Chondrocyte (in vitro differentiated cells): ENCODE measurements at regions not wholly inside any gene's neighbourhood (a gene's known extent, or its start where the extent isn't known, plus 50 kb on each side); places are given as distances from the start of the nearest gene placed in this dataset.

ENCODE experiments used
- DNase-seq: peaks from one replicate; pipeline ENCODE4 v3.0.0; 2021; ENCODE audit warnings: mixed read lengths, low spot score
- H3K27ac Mint-ChIP-seq: one replicate; pipeline ENCODE4 v1.8.0; 2021; ENCODE audit warnings: mild to moderate bottlenecking, moderate library complexity, mixed read lengths; ENCODE audit not compliant: unreplicated experiment
- H3K27me3 Mint-ChIP-seq: 2 replicates; pipeline ENCODE4 v1.8.0; 2021; ENCODE audit warnings: low read depth, mixed read lengths
- H3K36me3 Mint-ChIP-seq: 2 replicates; pipeline ENCODE4 v1.8.0; 2021; ENCODE audit warnings: low read depth, mixed read lengths
- H3K4me1 Mint-ChIP-seq: 2 replicates; pipeline ENCODE4 v1.8.0; 2021; ENCODE audit warnings: low read depth, mild to moderate bottlenecking, mixed read lengths
- H3K4me3 Mint-ChIP-seq: one replicate; pipeline ENCODE4 v1.8.0; 2021; ENCODE audit warnings: mild to moderate bottlenecking, moderate library complexity, mixed read lengths; ENCODE audit not compliant: unreplicated experiment
- H3K9me3 Mint-ChIP-seq: 2 replicates; pipeline ENCODE4 v1.8.0; 2021; ENCODE audit warnings: low read depth, mixed read lengths
- CTCF ChIP-seq: fragments of 200-600 bp; sonication (generic); IDR thresholded peaks from 2 replicates; pipeline ENCODE4 v1.5.0; 2021; ENCODE audit warnings: antibody characterized with exemption, mild to moderate bottlenecking, moderate library complexity

- Mint-ChIP-seq H3K4me3 (no peak overlapping the region), H3K27me3 (peaks cover 30% of the 10 kb centered on the region), H3K36me3 (peaks cover 2% of the 10 kb centered on the region), H3K4me1 (no peaks in the 10 kb centered on the region), H3K9me3 (no peaks in the 10 kb centered on the region), H3K27ac (no peak overlapping the region)
- TF ChIP-seq CTCF, result no peak
- no peak for DNase-seq
Measured at GRCh38 chr4:71167083-71167482, 171.7 kb upstream of the SLC4A4 start.

GRCh38 chr4:71171592-71171991 is 167.2 kb upstream of the SLC4A4 start:
- H3K4me3 Mint-ChIP-seq, result no peak overlapping the region
- no peaks in the 10 kb centered on the region for H3K9me3 Mint-ChIP-seq
- peaks cover 19% of the 10 kb centered on the region for H3K27me3 Mint-ChIP-seq
- no peaks in the 10 kb centered on the region for H3K4me1 Mint-ChIP-seq
- TF ChIP-seq CTCF, result no peak
- no peak overlapping the region for H3K27ac Mint-ChIP-seq
- no peak for DNase-seq
- no peaks in the 10 kb centered on the region for H3K36me3 Mint-ChIP-seq

GRCh38 chr4:71181332-71181731 is 157.5 kb upstream of the SLC4A4 start:
- peaks cover 6% of the 10 kb centered on the region for H3K4me1 Mint-ChIP-seq
- H3K27me3 Mint-ChIP-seq, result peaks cover 13% of the 10 kb centered on the region
- H3K36me3 Mint-ChIP-seq, result peaks cover 2% of the 10 kb centered on the region
- no peak for TF ChIP-seq CTCF
- H3K9me3 Mint-ChIP-seq, result no peaks in the 10 kb centered on the region
- DNase-seq, result no peak
- H3K27ac Mint-ChIP-seq, result no peak overlapping the region
- no peak overlapping the region for H3K4me3 Mint-ChIP-seq

- peak; percentile 87 for TF ChIP-seq CTCF
- H3K27ac Mint-ChIP-seq, result no peak overlapping the region
- peaks cover 1% of the 10 kb centered on the region for H3K27me3 Mint-ChIP-seq
- DNase-seq, result no peak
- peaks cover 23% of the 10 kb centered on the region for H3K4me1 Mint-ChIP-seq
- H3K9me3 Mint-ChIP-seq, result no peaks in the 10 kb centered on the region
- no peak overlapping the region for H3K4me3 Mint-ChIP-seq
- H3K36me3 Mint-ChIP-seq, result no peaks in the 10 kb centered on the region
Measured at GRCh38 chr4:71184195-71184781, 154.5 kb upstream of the SLC4A4 start.

- Mint-ChIP-seq H3K4me3 (no peak overlapping the region), H3K27ac (no peak overlapping the region), H3K9me3 (no peaks in the 10 kb centered on the region), H3K4me1 (peaks cover 31% of the 10 kb centered on the region), H3K36me3 (no peaks in the 10 kb centered on the region), H3K27me3 (peaks cover 5% of the 10 kb centered on the region)
- TF ChIP-seq CTCF, result no peak
- DNase-seq, result no peak
Measured at GRCh38 chr4:71185037-71185436, 153.8 kb upstream of the SLC4A4 start.
